ENCODE measurements at regions not wholly inside any gene's neighbourhood (a gene's known extent, or its start where the extent isn't known, plus 50 kb on each side); places are given as distances from the start of the nearest gene placed in this dataset.

DNA sequence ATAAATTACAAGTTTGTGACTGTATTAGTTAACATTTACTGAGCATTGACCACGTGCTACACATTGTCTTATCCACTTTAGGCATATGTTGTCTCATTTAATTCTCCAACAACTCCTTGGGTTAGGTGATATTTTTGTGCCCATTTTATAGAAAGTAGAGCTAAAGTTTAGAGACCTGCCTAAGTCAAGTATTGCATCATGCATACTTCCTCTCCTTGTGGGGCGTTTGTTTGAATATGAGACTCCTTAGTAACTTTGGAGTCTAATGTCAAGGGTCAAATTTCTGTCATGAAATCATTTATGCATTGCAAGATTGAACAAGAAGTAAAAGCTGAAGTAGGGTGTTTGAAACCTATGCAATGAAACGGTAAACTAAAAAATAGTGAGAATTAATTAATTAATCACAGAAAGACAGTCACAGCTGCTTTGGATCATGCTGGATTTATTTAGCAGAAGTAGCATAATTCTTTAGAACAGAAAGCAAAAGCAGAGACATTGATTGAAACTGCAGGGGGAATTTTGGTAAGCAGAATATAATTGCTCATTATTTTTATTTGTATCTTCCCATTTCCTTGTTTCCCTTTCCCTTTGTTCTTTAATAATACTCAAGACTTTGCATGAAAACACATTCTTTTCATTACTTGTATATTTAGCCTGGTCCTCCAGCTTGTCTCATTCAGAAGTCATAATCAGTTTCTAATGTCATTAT is 1374.4 kb upstream of the GJE1 start:
- Histone ChIP-seq H3K36me3 (ENCODE audit: insufficient read depth, low read length, poor library complexity, severe bottlenecking) (no peaks in the 10 kb centered on the region), H3K9me3 (ENCODE audit: low read depth, low read length, poor library complexity, severe bottlenecking) (no peaks in the 10 kb centered on the region), H3K27ac (ENCODE audit: low read depth, low read length, poor library complexity, severe bottlenecking) (no peak overlapping the region), H3K27me3 (replicated peaks; ENCODE audit: insufficient read depth, low read depth, low read length, poor library complexity) (no peaks in the 10 kb centered on the region), H3K4me1 (ENCODE audit: insufficient read depth, low read length, poor library complexity, severe bottlenecking) (peaks cover 6% of the 10 kb centered on the region), H3K4me3 (ENCODE audit: low read depth, low read length, poor library complexity, severe bottlenecking) (no peak overlapping the region)
- ChIA-PET POLR2A (ENCODE audit: low non-redundant PET) (no interaction called here), CTCF (no interaction called here)
- intact Hi-C loops (cut with micrococcal nuclease; ENCODE audit: unreplicated experiment) = no loop called here
- TF ChIP-seq EZH2 (IDR thresholded peaks at IDR 0.05; ENCODE audit: borderline replicate concordance, low read depth, low read length, poor library complexity, severe bottlenecking) = no peak
- TF ChIP-seq, protein P1, sequence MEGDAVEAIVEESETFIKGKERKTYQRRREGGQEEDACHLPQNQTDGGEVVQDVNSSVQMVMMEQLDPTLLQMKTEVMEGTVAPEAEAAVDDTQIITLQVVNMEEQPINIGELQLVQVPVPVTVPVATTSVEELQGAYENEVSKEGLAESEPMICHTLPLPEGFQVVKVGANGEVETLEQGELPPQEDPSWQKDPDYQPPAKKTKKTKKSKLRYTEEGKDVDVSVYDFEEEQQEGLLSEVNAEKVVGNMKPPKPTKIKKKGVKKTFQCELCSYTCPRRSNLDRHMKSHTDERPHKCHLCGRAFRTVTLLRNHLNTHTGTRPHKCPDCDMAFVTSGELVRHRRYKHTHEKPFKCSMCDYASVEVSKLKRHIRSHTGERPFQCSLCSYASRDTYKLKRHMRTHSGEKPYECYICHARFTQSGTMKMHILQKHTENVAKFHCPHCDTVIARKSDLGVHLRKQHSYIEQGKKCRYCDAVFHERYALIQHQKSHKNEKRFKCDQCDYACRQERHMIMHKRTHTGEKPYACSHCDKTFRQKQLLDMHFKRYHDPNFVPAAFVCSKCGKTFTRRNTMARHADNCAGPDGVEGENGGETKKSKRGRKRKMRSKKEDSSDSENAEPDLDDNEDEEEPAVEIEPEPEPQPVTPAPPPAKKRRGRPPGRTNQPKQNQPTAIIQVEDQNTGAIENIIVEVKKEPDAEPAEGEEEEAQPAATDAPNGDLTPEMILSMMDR (conservative IDR thresholded peaks at IDR 0.05; ENCODE audit: low read depth, low read length) = no peak
- no TSS peak for BruUV-seq (replicated peaks)
- no peak for DNase-seq (ENCODE audit: low spot score)

DNA sequence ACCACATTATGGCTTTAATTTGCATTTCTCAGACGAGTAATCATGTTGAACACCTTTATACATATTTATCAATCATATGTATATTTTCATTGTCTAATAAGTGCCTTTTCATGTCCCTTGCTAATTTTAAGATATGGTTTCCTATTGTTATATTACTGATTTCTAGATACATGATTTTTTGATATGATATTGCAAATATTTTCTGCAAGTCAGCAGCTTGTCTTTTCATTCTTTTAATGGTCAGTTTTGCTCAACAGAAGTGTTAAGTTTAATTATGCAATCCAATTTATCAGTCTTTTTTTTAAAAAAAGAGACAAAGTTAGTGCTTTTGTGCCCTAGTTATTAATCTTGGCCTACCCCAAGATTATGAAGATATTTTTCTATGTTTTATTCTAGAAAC is 1377.8 kb upstream of the CITED2 start:
- POLR2A ChIA-PET (ENCODE audit: low non-redundant PET) = no interaction called here
- Histone ChIP-seq H3K4me1 (ENCODE audit: insufficient read depth, low read length, poor library complexity, severe bottlenecking) (peaks cover 6% of the 10 kb centered on the region), H3K36me3 (ENCODE audit: insufficient read depth, low read length, poor library complexity, severe bottlenecking) (no peaks in the 10 kb centered on the region), H3K4me3 (ENCODE audit: low read depth, low read length, poor library complexity, severe bottlenecking) (no peak overlapping the region), H3K9me3 (ENCODE audit: low read depth, low read length, poor library complexity, severe bottlenecking) (no peaks in the 10 kb centered on the region), H3K27me3 (replicated peaks; ENCODE audit: insufficient read depth, low read depth, low read length, poor library complexity) (no peaks in the 10 kb centered on the region), H3K27ac (ENCODE audit: low read depth, low read length, poor library complexity, severe bottlenecking) (no peak overlapping the region)
- intact Hi-C loops (cut with micrococcal nuclease; ENCODE audit: unreplicated experiment) = no loop called here
- CTCF ChIA-PET = no interaction called here
- DNase-seq (ENCODE audit: low spot score) = no peak
- no peak for TF ChIP-seq EZH2 (IDR thresholded peaks at IDR 0.05; ENCODE audit: borderline replicate concordance, low read depth, low read length, poor library complexity, severe bottlenecking)
- TF ChIP-seq, protein P1 (conservative IDR thresholded peaks at IDR 0.05; ENCODE audit: low read depth, low read length) = no peak
- no TSS peak for BruUV-seq (replicated peaks)

DNA sequence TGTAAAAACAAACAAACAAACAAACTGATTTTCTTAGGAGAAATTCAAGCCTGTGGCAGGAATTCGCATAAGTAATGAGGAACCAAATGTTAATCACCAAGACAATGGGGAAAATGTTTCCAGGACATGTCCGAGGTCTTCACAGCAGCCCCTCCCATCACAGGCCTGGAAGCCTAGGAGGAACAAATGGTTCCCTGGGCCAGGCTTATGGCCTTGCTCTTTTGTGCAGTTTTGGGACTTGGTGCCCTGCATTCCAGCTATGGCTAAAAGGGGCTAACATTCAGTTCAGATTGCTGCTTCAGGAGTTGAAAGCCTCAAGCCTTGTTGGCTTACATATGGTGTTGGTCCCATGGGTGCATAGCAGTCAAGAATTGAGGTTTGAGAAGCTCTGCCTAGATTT is 1372.7 kb upstream of the CITED2 start:
- Histone ChIP-seq H3K4me3 (ENCODE audit: low read depth, low read length, poor library complexity, severe bottlenecking) (no peak overlapping the region), H3K9me3 (ENCODE audit: low read depth, low read length, poor library complexity, severe bottlenecking) (no peaks in the 10 kb centered on the region), H3K27me3 (replicated peaks; ENCODE audit: insufficient read depth, low read depth, low read length, poor library complexity) (no peaks in the 10 kb centered on the region), H3K36me3 (ENCODE audit: insufficient read depth, low read length, poor library complexity, severe bottlenecking) (no peaks in the 10 kb centered on the region), H3K4me1 (ENCODE audit: insufficient read depth, low read length, poor library complexity, severe bottlenecking) (no peaks in the 10 kb centered on the region), H3K27ac (ENCODE audit: low read depth, low read length, poor library complexity, severe bottlenecking) (no peak overlapping the region)
- no peak for DNase-seq (ENCODE audit: low spot score)
- TF ChIP-seq, protein P1 (conservative IDR thresholded peaks at IDR 0.05; ENCODE audit: low read depth, low read length) = no peak
- TF ChIP-seq EZH2 (IDR thresholded peaks at IDR 0.05; ENCODE audit: borderline replicate concordance, low read depth, low read length, poor library complexity, severe bottlenecking) = no peak
- POLR2A ChIA-PET (ENCODE audit: low non-redundant PET) = no interaction called here
- intact Hi-C loops (cut with micrococcal nuclease; ENCODE audit: unreplicated experiment) = no loop called here
- CTCF ChIA-PET = no interaction called here
- BruUV-seq (replicated peaks) = no TSS peak

All from A673 (cell line).